Neuronal stem cell (in vitro differentiated cells): ENCODE measurements at regions not wholly inside any gene's neighbourhood (a gene's known extent, or its start where the extent isn't known, plus 50 kb on each side); places are given as distances from the start of the nearest gene placed in this dataset.
"Not testable (repeated sequence)": the region's sequence is repeated elsewhere in the genome, so short reads cannot be mapped to it uniquely, and the experiment has no call there.

Experiments
- DNase-seq: peaks from one replicate; pipeline ENCODE4 v3.0.0-alpha.2; 2013; ENCODE audit warnings: low spot score
- H2AFZ ChIP-seq: one replicate; pipeline ENCODE4 v1.6.1; 2013; ENCODE audit warnings: mild to moderate bottlenecking, low read length, inconsistent platforms
- H2AK5ac ChIP-seq: 2 replicates; pipeline ENCODE4 v1.6.1; 2013; ENCODE audit warnings: low read depth, mild to moderate bottlenecking, inconsistent platforms, low read length, moderate library complexity, mixed read lengths
- H2BK120ac ChIP-seq: 2 replicates; pipeline ENCODE4 v1.6.1; 2013; ENCODE audit warnings: low read depth, mild to moderate bottlenecking, inconsistent platforms, low read length, moderate library complexity, mixed read lengths
- H2BK12ac ChIP-seq: one replicate; pipeline ENCODE4 v1.6.1; 2013; ENCODE audit warnings: low read length, inconsistent platforms
- H2BK15ac ChIP-seq: 2 replicates; pipeline ENCODE4 v1.6.1; 2013; ENCODE audit warnings: mild to moderate bottlenecking, low read length, inconsistent platforms, mixed read lengths
- H2BK5ac ChIP-seq: one replicate; pipeline ENCODE4 v1.6.1; 2013; ENCODE audit warnings: inconsistent platforms, mild to moderate bottlenecking, low read length, moderate library complexity
- H3K14ac ChIP-seq: one replicate; pipeline ENCODE4 v1.6.1; 2013; ENCODE audit warnings: low read length, inconsistent platforms
- H3K18ac ChIP-seq: 2 replicates; pipeline ENCODE4 v1.6.1; 2013; ENCODE audit warnings: low read length, inconsistent platforms
- H3K23ac ChIP-seq: 2 replicates; pipeline ENCODE4 v1.6.1; 2013; ENCODE audit warnings: low read depth, mild to moderate bottlenecking, mixed read lengths, low read length, inconsistent platforms; ENCODE audit not compliant: poor library complexity
- H3K27ac ChIP-seq: replicated peaks from 3 replicates; pipeline ENCODE4 v1.5.1; 2013; ENCODE audit warnings: low read length, inconsistent platforms
- H3K27me3 ChIP-seq, 3 experiments: 2 replicates each; pipeline ENCODE4 v1.6.1; 2013; ENCODE audit warnings: low read length in 3 of 3, mild to moderate bottlenecking in 2 of 3, inconsistent platforms in 1 of 3, low read depth in 1 of 3, mixed read lengths in 1 of 3, moderate library complexity in 1 of 3; ENCODE audit not compliant: control insufficient read depth in 3 of 3, insufficient read depth in 3 of 3
- H3K36me3 ChIP-seq, 2 donors: replicated peaks in 1 of 2; 2 replicates each; pipeline ENCODE4 v1.6.1; 2013; ENCODE audit warnings: low read length in 2 of 2; ENCODE audit not compliant: control insufficient read depth in 2 of 2, insufficient read depth in 2 of 2
- H3K4ac ChIP-seq: 2 replicates; pipeline ENCODE4 v1.6.1; 2013; ENCODE audit warnings: inconsistent platforms, mild to moderate bottlenecking, low read length, moderate library complexity
- H3K4me1 ChIP-seq, 2 donors: 1 replicate in 1 of 2; 2 replicates in 1 of 2; pipeline ENCODE4 v1.6.1; 2013; ENCODE audit warnings: low read length in 2 of 2, low read depth in 1 of 2; ENCODE audit not compliant: control insufficient read depth in 2 of 2, insufficient read depth in 1 of 2
- H3K4me2 ChIP-seq: one replicate; pipeline ENCODE4 v1.6.1; 2013; ENCODE audit warnings: mild to moderate bottlenecking, low read length, inconsistent platforms; ENCODE audit not compliant: insufficient read depth, poor library complexity, severe bottlenecking
- H3K4me3 ChIP-seq, 2 donors: 2 replicates each; pipeline ENCODE4 v1.5.1; 2013; ENCODE audit warnings: low read length in 2 of 2, mild to moderate bottlenecking in 2 of 2, inconsistent platforms in 1 of 2, moderate library complexity in 1 of 2
- H3K79me1 ChIP-seq: one replicate; pipeline ENCODE4 v1.6.1; 2013; ENCODE audit warnings: low read depth, mild to moderate bottlenecking, inconsistent platforms, low read length, moderate library complexity
- H3K9ac ChIP-seq: one replicate; pipeline ENCODE4 v1.6.1; 2013; ENCODE audit warnings: mild to moderate bottlenecking, low read depth, low read length, inconsistent platforms; ENCODE audit not compliant: poor library complexity
- H3K9me3 ChIP-seq, 2 donors: replicated peaks in 1 of 2; 2 replicates each; pipeline versions ENCODE3 to v1.6.1; 2013; ENCODE audit warnings: low read length in 2 of 2, mild to moderate bottlenecking in 2 of 2, inconsistent platforms in 1 of 2, low read depth in 1 of 2, mixed read lengths in 1 of 2, moderate library complexity in 1 of 2; ENCODE audit not compliant: control insufficient read depth in 2 of 2, insufficient read depth in 1 of 2
- H4K8ac ChIP-seq: one replicate; pipeline ENCODE4 v1.6.1; 2013; ENCODE audit warnings: low read depth, mild to moderate bottlenecking, inconsistent platforms, low read length, moderate library complexity
- H4K91ac ChIP-seq: one replicate; pipeline ENCODE4 v1.6.1; 2013; ENCODE audit warnings: low read length, low read depth, mild to moderate bottlenecking, inconsistent platforms; ENCODE audit not compliant: poor library complexity
- WGBS, 2 donors: extraction: QIAGEN DNeasy Blood & Tissue Kit; methylation state at CpG; one replicate each; pipeline ENCODE4 v1.1.7; 2013; ENCODE audit warnings: missing lambda C conversion rate in 2 of 2, mixed read lengths in 1 of 2; ENCODE audit not compliant: insufficient read length in 2 of 2, insufficient replicate concordance in 1 of 2; ENCODE audit errors: extremely low coverage in 2 of 2; 5-methylcytosine and 5-hydroxymethylcytosine counted together

DNA sequence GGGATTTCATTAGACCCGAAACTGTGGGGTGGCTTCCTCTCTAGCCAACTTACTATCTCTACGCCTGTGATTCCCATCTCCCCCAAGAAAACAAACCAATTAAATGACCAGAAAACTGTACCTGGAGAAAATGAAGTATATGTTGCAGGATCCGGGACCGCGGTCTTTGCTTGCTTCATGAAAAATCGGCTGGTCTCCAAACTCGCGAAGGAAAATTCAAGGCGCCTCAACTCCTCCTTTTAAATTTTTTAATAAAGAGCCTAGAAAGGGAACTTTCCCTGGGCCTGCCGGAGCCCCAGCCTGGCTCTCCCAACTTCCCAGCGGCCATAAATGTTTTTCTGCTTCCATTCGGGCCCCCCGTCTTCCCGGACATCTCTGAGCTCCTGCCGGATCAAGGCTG, 110.8 kb upstream of the FOXD4L5 start:
- H3K27ac ChIP-seq, H2BK120ac ChIP-seq, H2BK5ac ChIP-seq, H3K4me1 ChIP-seq, H4K91ac ChIP-seq, H3K27me3 ChIP-seq, H3K36me3 ChIP-seq, H3K79me1 ChIP-seq, H2AFZ ChIP-seq, H3K14ac ChIP-seq, H3K4me2 ChIP-seq, H3K4ac ChIP-seq, H2BK15ac ChIP-seq, H3K18ac ChIP-seq, H3K9me3 ChIP-seq, H4K8ac ChIP-seq, H2BK12ac ChIP-seq, H2AK5ac ChIP-seq, H3K4me3 ChIP-seq, H3K9ac ChIP-seq, H3K23ac ChIP-seq, DNase-seq: not testable (repeated sequence)
- no CpG with 5 or more reads among the region's 15 CpGs for WGBS, 2 donors

GRCh38 chr9:65395121-65395520, 110.1 kb upstream of the FOXD4L5 start:
- not testable (repeated sequence) for H3K9me3 ChIP-seq, H2BK12ac ChIP-seq, H3K18ac ChIP-seq, H3K4me3 ChIP-seq, H3K4ac ChIP-seq, H3K27me3 ChIP-seq, H3K23ac ChIP-seq, H3K36me3 ChIP-seq, H3K4me1 ChIP-seq, DNase-seq, H3K14ac ChIP-seq, H3K79me1 ChIP-seq, H4K8ac ChIP-seq, H2BK15ac ChIP-seq, H2BK120ac ChIP-seq, H2BK5ac ChIP-seq, H4K91ac ChIP-seq, H3K4me2 ChIP-seq, H2AK5ac ChIP-seq, H3K9ac ChIP-seq, H2AFZ ChIP-seq, H3K27ac ChIP-seq
- WGBS, 2 donors = no CpG with 5 or more reads among the region's 25 CpGs

GRCh38 chr9:65393111-65393810, 108.3 kb upstream of the FOXD4L5 start:
- not testable (repeated sequence) for H3K27me3 ChIP-seq, H3K4ac ChIP-seq, H4K91ac ChIP-seq, H3K9me3 ChIP-seq, H3K23ac ChIP-seq, H2BK120ac ChIP-seq, H2AK5ac ChIP-seq, H3K18ac ChIP-seq, H3K9ac ChIP-seq, H3K79me1 ChIP-seq, H3K27ac ChIP-seq, H3K4me1 ChIP-seq, H3K14ac ChIP-seq, H3K36me3 ChIP-seq, H2BK5ac ChIP-seq, H3K4me2 ChIP-seq, H4K8ac ChIP-seq, H3K4me3 ChIP-seq, DNase-seq, H2AFZ ChIP-seq, H2BK12ac ChIP-seq, H2BK15ac ChIP-seq
- no CpG with 5 or more reads among the region's 12 CpGs for WGBS, 2 donors

DNA sequence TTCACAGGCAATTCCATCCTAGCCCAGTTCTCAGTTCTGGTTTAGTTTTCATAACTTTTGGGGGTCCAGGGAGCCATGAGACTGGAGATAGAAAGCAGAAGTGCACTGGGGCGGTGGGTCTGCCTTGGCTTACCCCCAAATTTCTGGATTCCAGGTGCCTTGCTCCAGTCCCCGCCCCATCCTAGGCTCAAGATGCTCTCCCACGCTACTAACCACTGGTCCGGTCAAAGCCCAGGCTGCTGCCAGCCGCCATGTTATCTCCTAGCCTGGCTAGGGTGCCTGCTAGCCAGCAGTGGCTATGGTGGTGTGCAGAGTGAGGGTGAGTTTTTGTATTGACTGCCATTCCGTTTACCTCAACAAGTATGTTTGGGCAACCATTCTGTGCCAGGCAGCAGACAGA, 107.6 kb upstream of the FOXD4L5 start:
- not testable (repeated sequence) for H3K9me3 ChIP-seq, H2BK120ac ChIP-seq, H2BK12ac ChIP-seq, H3K4me3 ChIP-seq, H3K79me1 ChIP-seq, H3K4ac ChIP-seq, H2BK5ac ChIP-seq, H3K23ac ChIP-seq, H3K4me2 ChIP-seq, H3K27me3 ChIP-seq, H3K9ac ChIP-seq, H2AK5ac ChIP-seq, H4K8ac ChIP-seq, H3K18ac ChIP-seq, H3K14ac ChIP-seq, H3K36me3 ChIP-seq, H2AFZ ChIP-seq, H3K4me1 ChIP-seq, DNase-seq, H2BK15ac ChIP-seq, H3K27ac ChIP-seq, H4K91ac ChIP-seq
- no CpG with 5 or more reads among the region's 6 CpGs for WGBS, 2 donors
